HG03460 (cell line): ENCODE measurements at regions not wholly inside any gene's neighbourhood (a gene's known extent, or its start where the extent isn't known, plus 50 kb on each side); places are given as distances from the start of the nearest gene placed in this dataset.
A peak's percentile ranks its signal among the peaks of the same experiment; 100 is the strongest.
"Not testable (repeated sequence)": the region's sequence is repeated elsewhere in the genome, so short reads cannot be mapped to it uniquely, and the experiment has no call there.

Source experiments
- ATAC-seq: cut with Tn5 transposase; IDR thresholded peaks from one replicate; pipeline ENCODE4 v1.9.1; 2021; ENCODE audit not compliant: unreplicated experiment

DNA sequence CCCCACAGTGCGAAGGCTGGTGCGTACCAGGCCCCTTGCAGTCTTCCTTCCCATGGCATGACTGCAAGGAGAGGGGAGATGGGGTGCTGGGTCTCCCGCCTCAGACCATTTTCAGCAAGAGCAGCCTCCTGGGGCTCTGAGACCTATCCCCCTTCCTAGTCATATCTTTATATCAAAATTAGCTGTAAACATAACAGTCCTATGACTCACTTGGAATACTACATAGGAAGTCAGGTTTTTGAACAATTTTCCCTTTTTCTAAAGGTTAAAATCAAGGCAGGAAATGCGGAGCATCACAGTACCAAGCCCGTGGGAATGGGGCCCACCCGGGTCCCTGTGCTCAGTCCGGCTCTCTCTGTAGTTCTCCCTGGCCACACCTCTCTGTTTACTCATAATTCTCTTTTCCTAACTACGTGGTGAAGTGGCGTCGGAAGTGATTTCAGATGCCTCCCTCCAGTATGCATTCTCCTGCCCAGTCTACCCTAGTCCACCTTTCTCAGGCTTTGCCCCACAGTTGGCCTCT lies 109.8 kb upstream of the TMEM170B start:
- ATAC-seq = no peak

DNA sequence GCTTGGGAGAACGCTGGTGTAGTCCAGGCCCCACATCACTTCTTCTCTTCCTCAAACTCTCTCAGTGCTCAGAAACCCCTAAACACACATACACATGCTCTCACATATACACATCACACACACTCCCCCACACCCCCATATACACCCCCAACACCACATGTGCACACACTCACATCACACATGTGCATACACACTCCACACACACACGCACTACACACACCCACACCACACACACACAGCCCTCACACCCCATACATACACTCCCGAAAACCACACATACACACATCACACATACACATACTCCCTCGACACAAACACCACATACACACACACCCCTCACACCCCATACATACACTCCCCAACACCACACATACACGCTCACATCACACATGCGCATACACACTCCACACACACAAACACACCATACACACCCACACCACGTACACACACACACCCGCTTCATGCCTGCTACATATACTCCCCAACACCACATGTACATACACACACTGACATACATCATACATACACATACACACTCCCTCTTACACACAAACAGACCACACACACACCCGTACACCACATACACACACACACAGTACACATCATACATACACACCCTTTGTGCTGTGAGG lies 110.3 kb upstream of the TMEM170B start:
- no peak for ATAC-seq

- ATAC-seq = no peak
Measured at GRCh38 chr6:11426571-11426970, 111.0 kb upstream of the TMEM170B start.

DNA sequence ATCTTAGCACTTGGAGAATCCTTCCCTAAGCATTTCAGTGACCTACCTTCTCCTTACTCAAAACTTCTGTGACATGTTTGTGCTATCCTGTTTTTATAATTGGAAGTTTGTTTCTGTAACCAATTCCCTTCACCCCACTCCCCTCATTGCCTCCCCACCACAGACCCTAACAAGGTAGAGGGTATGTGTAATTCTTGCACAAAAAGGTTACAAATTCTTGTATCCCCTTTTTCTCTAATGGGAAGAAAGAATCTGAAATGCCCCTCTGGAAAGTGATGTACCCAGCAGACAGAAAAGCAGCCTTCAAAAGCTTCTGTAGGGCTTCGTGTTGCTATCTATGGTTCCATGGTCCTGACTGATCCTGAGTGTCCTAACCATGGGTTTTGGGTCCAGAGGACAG lies 111.7 kb upstream of the TMEM170B start:
- ATAC-seq = no peak

- ATAC-seq = no peak
Measured at GRCh38 chr6:11425431-11425871, 112.1 kb upstream of the TMEM170B start.

- ATAC-seq = no peak
Measured at GRCh38 chr6:11424395-11425034, 113.0 kb upstream of the TMEM170B start.

- no peak for ATAC-seq
Measured at GRCh38 chr6:11423667-11424066, 113.9 kb upstream of the TMEM170B start.

DNA sequence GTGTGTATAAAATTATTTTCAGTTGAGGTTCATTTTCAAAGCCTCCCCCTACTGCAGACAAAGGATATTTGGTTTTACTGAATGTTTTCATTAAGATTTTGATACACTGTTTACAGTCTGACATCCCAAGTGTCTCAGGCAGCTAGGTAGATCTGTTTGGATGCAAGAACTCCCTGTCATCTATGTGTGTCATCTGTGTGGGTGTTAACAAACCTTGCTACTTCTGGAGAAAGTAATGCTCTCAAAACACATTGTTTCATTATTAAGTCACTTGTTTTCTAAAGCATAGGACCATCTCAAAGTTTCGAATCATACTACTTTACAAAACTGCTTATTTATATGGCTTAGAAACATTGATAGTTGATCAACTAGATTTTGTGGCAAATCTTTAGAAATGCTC lies 114.5 kb upstream of the TMEM170B start:
- peak; percentile 50 for ATAC-seq

DNA sequence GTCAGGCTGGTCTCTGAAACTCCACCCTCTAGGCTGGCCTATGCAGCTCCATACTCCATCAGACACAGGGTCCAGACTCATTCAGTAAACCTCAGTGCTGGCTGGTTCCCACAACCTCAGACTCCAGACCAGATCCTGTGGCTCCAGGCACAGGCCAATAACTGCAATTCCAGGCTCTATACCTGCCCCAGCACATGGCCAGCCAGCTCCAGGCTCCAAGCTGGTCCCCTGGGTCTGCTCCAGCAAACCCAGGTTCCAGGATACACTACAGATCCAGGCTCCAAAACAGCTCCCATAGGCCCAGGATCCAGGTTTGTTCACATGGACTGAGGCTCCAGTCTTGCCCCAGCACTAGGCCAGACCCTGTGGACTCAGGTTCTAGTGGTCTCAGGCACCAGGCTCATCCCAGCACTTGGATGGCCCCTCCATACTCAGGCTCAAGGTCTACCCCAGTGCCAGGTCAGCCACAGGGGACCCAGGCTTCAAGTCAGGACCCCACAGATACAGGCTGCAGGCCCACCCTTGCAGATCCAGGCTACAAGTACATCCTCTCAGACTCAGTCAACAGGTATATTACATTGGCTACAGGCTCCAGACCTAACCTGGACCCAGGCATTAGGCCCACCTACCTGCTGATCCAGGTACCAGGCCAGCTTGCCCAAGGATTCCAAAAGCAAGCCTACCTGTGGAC lies 117.6 kb upstream of the TMEM170B start:
- no peak for ATAC-seq

GRCh38 chr6:11418290-11418905 lies 119.2 kb upstream of the TMEM170B start:
- ATAC-seq = no peak

DNA sequence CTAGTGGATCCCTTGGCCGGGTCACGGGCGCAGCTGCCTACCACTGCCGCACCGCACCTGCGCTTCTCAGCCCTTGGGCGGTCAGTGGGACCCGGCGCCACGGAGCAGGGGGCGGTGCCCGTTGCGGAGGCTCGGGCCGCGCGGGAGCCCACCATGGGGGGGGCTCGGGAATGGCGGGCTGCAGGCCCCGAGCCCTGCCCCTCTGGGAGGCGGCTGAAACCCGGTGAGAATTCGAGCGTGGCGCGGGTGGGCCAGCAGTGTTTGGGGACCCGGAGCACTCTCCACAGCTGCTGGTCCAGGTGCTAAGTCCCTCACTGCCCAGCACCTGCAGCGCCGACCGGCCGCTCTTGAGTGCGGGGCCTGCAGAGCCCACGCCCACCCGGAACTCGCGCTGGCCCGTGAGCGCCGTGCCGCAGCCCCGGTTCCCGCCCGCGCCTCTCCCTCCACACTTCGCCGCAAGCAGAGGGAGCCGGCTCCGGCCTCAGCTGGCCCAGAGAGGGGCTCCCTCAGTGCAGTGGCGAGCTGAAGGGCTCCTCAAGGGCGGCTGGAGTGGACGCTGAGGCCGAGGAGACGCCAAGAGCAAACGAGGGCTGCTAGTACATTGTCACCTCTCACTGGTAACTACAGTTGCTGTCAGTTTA lies 120.5 kb upstream of the TMEM170B start:
- no peak for ATAC-seq

DNA sequence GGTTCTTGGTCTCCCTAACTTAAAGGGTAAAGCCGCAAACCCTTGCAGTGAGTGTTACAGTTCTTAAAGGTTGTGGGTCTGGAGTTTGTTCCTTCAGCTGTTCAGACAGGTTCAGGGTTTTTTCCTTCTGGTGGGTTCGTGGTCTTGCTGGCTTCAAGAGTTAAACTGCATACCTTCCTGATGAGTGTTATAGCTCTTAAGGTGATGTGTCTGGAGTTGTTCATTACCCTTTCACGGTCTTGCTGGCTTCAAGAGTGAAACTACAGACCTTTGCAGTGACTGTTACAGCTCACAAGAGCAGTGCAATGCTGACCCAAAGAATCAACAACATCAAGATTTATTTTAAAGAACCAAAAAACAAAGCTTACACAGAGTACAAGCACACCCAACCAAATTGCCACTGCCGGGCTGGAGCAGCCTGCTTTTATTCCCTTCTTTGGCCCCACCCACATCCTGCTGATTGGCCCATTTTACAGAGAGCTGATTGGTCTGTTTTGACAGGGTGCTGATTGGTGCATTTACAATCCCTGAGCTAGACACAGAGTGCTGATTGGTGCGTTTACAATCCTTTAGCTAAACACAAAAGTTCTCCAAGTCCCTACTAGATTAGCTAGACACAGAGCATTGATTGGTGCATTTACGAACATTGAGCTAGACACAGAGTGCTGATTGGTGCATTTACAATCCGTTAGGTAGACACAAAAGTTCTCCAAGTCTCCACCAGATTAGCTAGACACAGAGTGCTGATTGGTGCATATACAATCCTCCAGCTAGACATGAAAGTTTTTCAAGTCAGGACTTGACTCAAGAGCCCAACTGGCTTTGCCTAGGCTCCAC lies 121.2 kb upstream of the TMEM170B start:
- ATAC-seq = not testable (repeated sequence)

DNA sequence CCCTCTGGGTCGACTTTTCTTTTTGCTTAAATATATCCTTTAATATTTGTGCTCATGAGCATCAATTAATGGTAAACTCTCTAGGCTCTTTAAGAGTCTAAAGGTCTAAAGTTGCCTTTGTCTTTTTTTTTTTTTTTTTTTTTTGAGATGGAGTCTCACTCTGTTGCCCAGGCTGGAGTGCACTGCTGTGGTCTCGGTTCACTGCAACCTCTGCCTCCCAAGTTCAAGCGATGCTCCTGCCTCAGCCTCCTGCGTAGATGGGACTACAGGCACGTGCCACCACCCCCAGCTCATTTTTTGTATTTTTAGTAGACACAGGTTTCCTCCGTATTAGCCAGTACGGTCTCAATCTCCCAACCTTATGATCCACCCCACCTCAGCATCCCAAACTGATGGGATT lies 122.0 kb upstream of the TMEM170B start:
- no peak for ATAC-seq

DNA sequence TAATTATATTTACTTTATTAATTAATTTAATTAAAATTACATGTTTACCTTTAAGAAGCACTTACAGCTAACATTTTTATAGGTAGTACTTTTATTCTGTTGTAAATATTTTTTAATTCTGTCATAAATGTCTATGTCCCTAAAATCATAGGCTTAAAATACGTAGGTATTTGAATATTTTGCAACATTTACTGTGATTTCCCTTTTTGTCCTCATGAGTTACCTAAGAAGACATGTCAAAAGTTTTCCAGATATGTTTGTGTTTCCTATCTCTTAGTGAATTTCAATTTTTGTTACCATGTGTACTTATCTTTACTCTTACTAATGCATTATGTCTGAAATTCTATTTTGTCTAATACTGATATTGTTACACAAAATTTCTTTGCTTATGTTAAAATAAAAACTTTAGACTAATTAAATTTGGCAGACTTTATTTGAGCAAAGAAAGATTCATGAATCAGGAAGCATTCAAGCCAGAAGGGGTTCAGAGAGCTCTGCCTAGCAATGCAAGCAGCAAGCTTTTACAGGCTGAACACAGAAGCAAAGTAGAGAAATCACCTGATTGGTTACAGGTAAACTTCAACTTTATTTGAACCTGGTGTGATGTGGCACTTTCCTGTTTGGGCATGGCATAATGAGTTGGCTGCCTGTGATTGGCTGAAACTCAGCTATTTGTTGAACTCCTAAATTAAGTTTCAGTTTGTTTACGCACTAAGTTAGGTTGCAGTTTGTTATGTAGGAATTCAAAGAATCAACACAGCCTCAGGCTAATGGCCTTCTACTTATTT lies 123.2 kb upstream of the TMEM170B start:
- no peak for ATAC-seq

GRCh38 chr6:11413728-11414127 lies 123.8 kb upstream of the TMEM170B start:
- no peak for ATAC-seq

- no peak for ATAC-seq
Measured at GRCh38 chr6:11413117-11413687, 124.3 kb upstream of the TMEM170B start.

GRCh38 chr6:11412616-11413015 lies 124.9 kb upstream of the TMEM170B start:
- no peak for ATAC-seq

DNA sequence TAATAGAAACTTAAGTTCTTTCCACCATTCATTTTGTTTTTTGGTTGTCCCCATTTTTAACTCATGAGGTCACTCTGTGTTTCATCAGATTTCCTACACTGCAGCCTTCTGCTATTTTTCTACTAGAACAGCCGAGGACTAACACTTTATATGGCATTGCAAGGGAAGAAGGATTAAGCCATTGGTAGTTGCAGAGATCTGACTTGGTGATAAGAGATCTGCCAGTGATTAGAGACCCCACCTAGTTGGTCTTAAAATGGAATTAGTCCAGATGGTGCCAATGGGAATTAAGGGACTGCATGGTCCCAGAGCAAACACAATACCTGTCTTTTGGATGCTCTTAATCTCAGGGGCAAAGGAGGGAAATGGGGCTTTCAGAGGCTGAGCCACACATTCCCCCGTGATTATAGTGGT lies 125.5 kb upstream of the TMEM170B start:
- ATAC-seq = no peak

DNA sequence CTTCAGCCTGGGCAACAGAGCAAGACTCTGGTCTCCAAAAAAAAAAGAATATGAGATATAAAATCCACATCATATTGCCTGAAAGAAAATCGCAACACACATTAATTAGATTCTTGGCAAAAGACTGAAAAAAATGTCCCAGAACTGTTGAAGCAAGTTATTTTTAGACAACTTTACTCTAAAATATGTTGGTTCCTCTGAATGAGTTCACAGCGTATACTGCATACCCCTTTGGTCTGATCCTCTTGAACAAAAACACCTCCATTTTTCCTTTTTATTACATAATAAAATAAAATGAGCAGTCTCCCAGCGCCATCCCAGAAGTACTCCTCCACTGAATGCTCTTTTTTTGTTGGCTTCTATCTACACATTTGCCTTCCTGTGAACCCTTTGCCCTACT lies 126.0 kb upstream of the TMEM170B start:
- no peak for ATAC-seq
